ENCODE measurements at regions not wholly inside any gene's neighbourhood (a gene's known extent, or its start where the extent isn't known, plus 50 kb on each side); places are given as distances from the start of the nearest gene placed in this dataset.

DNA sequence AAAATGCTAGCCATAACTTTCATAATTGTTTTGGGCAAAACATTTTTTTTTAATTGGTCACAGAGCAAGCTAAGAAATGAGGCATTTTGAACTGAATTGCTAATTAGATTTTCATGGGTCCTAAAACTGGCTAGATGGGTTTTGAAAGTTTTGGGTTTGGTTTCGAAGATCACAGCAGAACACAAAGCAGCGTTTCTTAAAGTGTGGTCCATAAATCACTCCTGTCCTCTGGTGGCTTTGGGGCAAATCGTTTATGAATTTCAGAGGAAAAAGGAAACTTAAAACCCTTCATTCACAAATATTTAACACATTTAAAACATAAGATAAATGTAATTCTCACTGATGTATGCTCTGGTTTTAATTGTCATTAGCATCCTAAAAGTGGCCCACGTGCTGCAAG is 503.7 kb downstream of the SPATA31D1 start:
- TF ChIP-seq, protein P1, sequence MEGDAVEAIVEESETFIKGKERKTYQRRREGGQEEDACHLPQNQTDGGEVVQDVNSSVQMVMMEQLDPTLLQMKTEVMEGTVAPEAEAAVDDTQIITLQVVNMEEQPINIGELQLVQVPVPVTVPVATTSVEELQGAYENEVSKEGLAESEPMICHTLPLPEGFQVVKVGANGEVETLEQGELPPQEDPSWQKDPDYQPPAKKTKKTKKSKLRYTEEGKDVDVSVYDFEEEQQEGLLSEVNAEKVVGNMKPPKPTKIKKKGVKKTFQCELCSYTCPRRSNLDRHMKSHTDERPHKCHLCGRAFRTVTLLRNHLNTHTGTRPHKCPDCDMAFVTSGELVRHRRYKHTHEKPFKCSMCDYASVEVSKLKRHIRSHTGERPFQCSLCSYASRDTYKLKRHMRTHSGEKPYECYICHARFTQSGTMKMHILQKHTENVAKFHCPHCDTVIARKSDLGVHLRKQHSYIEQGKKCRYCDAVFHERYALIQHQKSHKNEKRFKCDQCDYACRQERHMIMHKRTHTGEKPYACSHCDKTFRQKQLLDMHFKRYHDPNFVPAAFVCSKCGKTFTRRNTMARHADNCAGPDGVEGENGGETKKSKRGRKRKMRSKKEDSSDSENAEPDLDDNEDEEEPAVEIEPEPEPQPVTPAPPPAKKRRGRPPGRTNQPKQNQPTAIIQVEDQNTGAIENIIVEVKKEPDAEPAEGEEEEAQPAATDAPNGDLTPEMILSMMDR (IDR thresholded peaks at IDR 0.05; ENCODE audit: poor library complexity, severe bottlenecking): no peak
- TF ChIP-seq EZH2 (IDR thresholded peaks at IDR 0.05; ENCODE audit: borderline replicate concordance, insufficient read depth, low read length, poor library complexity, severe bottlenecking): no peak
- TF ChIP-seq TAF1 (IDR thresholded peaks at IDR 0.05; ENCODE audit: low read depth): no peak
- TF ChIP-seq EP300 (conservative IDR thresholded peaks at IDR 0.05; ENCODE audit: poor library complexity, severe bottlenecking): no peak
- TF ChIP-seq, protein P2, sequence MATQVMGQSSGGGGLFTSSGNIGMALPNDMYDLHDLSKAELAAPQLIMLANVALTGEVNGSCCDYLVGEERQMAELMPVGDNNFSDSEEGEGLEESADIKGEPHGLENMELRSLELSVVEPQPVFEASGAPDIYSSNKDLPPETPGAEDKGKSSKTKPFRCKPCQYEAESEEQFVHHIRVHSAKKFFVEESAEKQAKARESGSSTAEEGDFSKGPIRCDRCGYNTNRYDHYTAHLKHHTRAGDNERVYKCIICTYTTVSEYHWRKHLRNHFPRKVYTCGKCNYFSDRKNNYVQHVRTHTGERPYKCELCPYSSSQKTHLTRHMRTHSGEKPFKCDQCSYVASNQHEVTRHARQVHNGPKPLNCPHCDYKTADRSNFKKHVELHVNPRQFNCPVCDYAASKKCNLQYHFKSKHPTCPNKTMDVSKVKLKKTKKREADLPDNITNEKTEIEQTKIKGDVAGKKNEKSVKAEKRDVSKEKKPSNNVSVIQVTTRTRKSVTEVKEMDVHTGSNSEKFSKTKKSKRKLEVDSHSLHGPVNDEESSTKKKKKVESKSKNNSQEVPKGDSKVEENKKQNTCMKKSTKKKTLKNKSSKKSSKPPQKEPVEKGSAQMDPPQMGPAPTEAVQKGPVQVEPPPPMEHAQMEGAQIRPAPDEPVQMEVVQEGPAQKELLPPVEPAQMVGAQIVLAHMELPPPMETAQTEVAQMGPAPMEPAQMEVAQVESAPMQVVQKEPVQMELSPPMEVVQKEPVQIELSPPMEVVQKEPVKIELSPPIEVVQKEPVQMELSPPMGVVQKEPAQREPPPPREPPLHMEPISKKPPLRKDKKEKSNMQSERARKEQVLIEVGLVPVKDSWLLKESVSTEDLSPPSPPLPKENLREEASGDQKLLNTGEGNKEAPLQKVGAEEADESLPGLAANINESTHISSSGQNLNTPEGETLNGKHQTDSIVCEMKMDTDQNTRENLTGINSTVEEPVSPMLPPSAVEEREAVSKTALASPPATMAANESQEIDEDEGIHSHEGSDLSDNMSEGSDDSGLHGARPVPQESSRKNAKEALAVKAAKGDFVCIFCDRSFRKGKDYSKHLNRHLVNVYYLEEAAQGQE (IDR thresholded peaks at IDR 0.05; ENCODE audit: borderline replicate concordance): no peak
- TF ChIP-seq SMC3 (conservative IDR thresholded peaks at IDR 0.05; ENCODE audit: poor library complexity): no peak
- no peak for TF ChIP-seq MXI1 (conservative IDR thresholded peaks at IDR 0.05; ENCODE audit: poor library complexity, severe bottlenecking)
- TF ChIP-seq RAD21 (conservative IDR thresholded peaks at IDR 0.05): no peak
